H1 (cell line): ENCODE measurements at regions not wholly inside any gene's neighbourhood (a gene's known extent, or its start where the extent isn't known, plus 50 kb on each side); places are given as distances from the start of the nearest gene placed in this dataset.

Experiments
- CTCF ChIA-PET: fragments of 300-600 bp; sonication (Branson Sonifier 250); formaldehyde crosslinking; loops from one replicate; lab custom pipeline; 2021; ENCODE audit not compliant: partially characterized antibody; lab: Charles Lee
- POLR2A ChIA-PET: fragments of 300-600 bp; sonication (Branson Sonifier 250); formaldehyde crosslinking; loops from one replicate; lab custom pipeline; 2021; ENCODE audit warnings: inconsistent platforms; ENCODE audit not compliant: partially characterized antibody; lab: Charles Lee
- DNase-seq, 2 experiments: peaks; one replicate each; pipeline versions ENCODE4 v3.0.0 to v3.0.0-alpha.2; 2010 to 2022; ENCODE audit warnings: low spot score in 2 of 2, low read depth in 1 of 2, mixed read lengths in 1 of 2
- FAIRE-seq: peaks from 2 replicates; lab custom pipeline; 2011; peaks lifted over from hg19 to GRCh38; lab: Jason Lieb, UNC
- H2AFZ ChIP-seq: 2 replicates; pipeline ENCODE4 v1.8.1; 2012; ENCODE audit warnings: low read length, inconsistent platforms
- H2AK5ac ChIP-seq: 2 replicates; pipeline ENCODE4 v1.6.1; 2013; ENCODE audit warnings: low read depth, low read length
- H2BK120ac ChIP-seq: replicated peaks from 2 replicates; pipeline ENCODE3; 2013; ENCODE audit warnings: low read depth, low read length, inconsistent platforms
- H2BK12ac ChIP-seq: 2 replicates; pipeline ENCODE4 v1.6.1; 2013; ENCODE audit warnings: low read depth, low read length
- H2BK15ac ChIP-seq: 2 replicates; pipeline ENCODE4 v1.6.1; 2013; ENCODE audit warnings: low read length
- H2BK20ac ChIP-seq: 2 replicates; pipeline ENCODE4 v1.6.1; 2013; ENCODE audit warnings: low read length
- H2BK5ac ChIP-seq: 2 replicates; pipeline ENCODE4 v1.6.1; 2013; ENCODE audit warnings: low read depth, low read length
- H3K14ac ChIP-seq: 2 replicates; pipeline ENCODE4 v1.6.1; 2013; ENCODE audit warnings: inconsistent platforms; ENCODE audit not compliant: insufficient read length
- H3K18ac ChIP-seq: 2 replicates; pipeline ENCODE4 v1.6.1; 2013; ENCODE audit warnings: low read length; ENCODE audit errors: extremely low read depth
- H3K23ac ChIP-seq: 2 replicates; pipeline ENCODE4 v1.6.1; 2013; ENCODE audit warnings: inconsistent platforms; ENCODE audit not compliant: insufficient read length
- H3K23me2 ChIP-seq: 2 replicates; pipeline ENCODE4 v1.6.1; 2013; ENCODE audit warnings: low read depth, low read length
- H3K27ac ChIP-seq: 2 replicates; pipeline ENCODE4 v1.6.1; 2011; ENCODE audit warnings: low read depth, low read length, inconsistent platforms
- H3K27me3 ChIP-seq, 4 experiments: replicated peaks in 1 of 4; 1 replicate in 1 of 4; 2 replicates in 3 of 4; pipeline versions ENCODE4 v1.6.1 to v1.8.1; 2011 to 2013; ENCODE audit warnings: low read length in 3 of 4, mild to moderate bottlenecking in 3 of 4, inconsistent platforms in 2 of 4, mixed read lengths in 2 of 4, moderate library complexity in 1 of 4; ENCODE audit not compliant: control insufficient read depth in 3 of 4, insufficient read depth in 3 of 4; ENCODE audit errors: extremely low read depth in 1 of 4
- H3K36me3 ChIP-seq, 4 experiments: 2 replicates each; pipeline versions ENCODE4 v1.6.1 to v1.8.1; 2011 to 2013; ENCODE audit warnings: mild to moderate bottlenecking in 4 of 4, low read length in 3 of 4, moderate library complexity in 2 of 4, control low read depth in 1 of 4, inconsistent platforms in 1 of 4; ENCODE audit not compliant: insufficient read depth in 4 of 4, control insufficient read depth in 2 of 4
- H3K4ac ChIP-seq: replicated peaks from 2 replicates; pipeline ENCODE3; 2013; ENCODE audit warnings: low read length, low read depth, mixed read lengths, inconsistent platforms; ENCODE audit not compliant: insufficient read length
- H3K4me1 ChIP-seq, 4 experiments: replicated peaks in 1 of 4; 1 replicate in 1 of 4; 2 replicates in 3 of 4; pipeline versions ENCODE4 v1.6.1 to v1.8.1; 2011 to 2013; ENCODE audit warnings: low read length in 3 of 4, inconsistent platforms in 2 of 4, mixed read lengths in 1 of 4; ENCODE audit not compliant: insufficient read depth in 4 of 4, control insufficient read depth in 3 of 4
- H3K4me2 ChIP-seq, 2 experiments: 2 replicates each; pipeline versions ENCODE4 v1.6.1 to v1.8.1; 2011 to 2013; ENCODE audit warnings: low read depth in 2 of 2, low read length in 2 of 2, control low read depth in 1 of 2, inconsistent platforms in 1 of 2, mild to moderate bottlenecking in 1 of 2; ENCODE audit not compliant: insufficient read depth in 1 of 2
- H3K4me3 ChIP-seq, 4 experiments: fragments of 200-600, 300-600 bp in 1 of 4; sonication (generic), shearing (Covaris generic), sonication (Bioruptor Twin) in 1 of 4; 2 replicates each; pipeline versions ENCODE4 v1.5.1 to v1.8.1; 2011 to 2016; ENCODE audit warnings: low read length in 4 of 4, low read depth in 3 of 4, control low read depth in 2 of 4, inconsistent platforms in 2 of 4, mild to moderate bottlenecking in 2 of 4, mixed read lengths in 1 of 4, moderate library complexity in 1 of 4; ENCODE audit not compliant: insufficient read depth in 2 of 4; ENCODE audit errors: extremely low read depth in 1 of 4
- H3K56ac ChIP-seq: replicated peaks from 2 replicates; pipeline ENCODE3; 2013; ENCODE audit warnings: low read depth, mild to moderate bottlenecking, mixed read lengths, low read length, inconsistent platforms; ENCODE audit not compliant: insufficient read length
- H3K79me1 ChIP-seq: 2 replicates; pipeline ENCODE4 v1.6.1; 2013; ENCODE audit warnings: low read depth, low read length, control low read depth
- H3K79me2 ChIP-seq, 2 experiments: 2 replicates each; pipeline versions ENCODE4 v1.6.1 to v1.8.1; 2012 to 2013; ENCODE audit warnings: low read length in 2 of 2, mild to moderate bottlenecking in 2 of 2, inconsistent platforms in 1 of 2; ENCODE audit not compliant: insufficient read depth in 2 of 2, control insufficient read depth in 1 of 2
- H3K9ac ChIP-seq, 4 experiments: replicated peaks in 1 of 4; 1 replicate in 1 of 4; 2 replicates in 3 of 4; pipeline versions ENCODE4 v1.6.1 to v1.8.1; 2011 to 2013; ENCODE audit warnings: low read depth in 3 of 4, low read length in 3 of 4, control low read depth in 2 of 4, mild to moderate bottlenecking in 2 of 4, moderate library complexity in 2 of 4, inconsistent platforms in 1 of 4; ENCODE audit errors: extremely low read depth in 1 of 4
- H3K9me3 ChIP-seq, 2 experiments: 2 replicates each; pipeline versions ENCODE4 v1.6.1 to v1.8.1; 2012 to 2013; ENCODE audit warnings: mild to moderate bottlenecking in 2 of 2, moderate library complexity in 2 of 2, control low read depth in 1 of 2, inconsistent platforms in 1 of 2, low read depth in 1 of 2, low read length in 1 of 2, mixed read lengths in 1 of 2; ENCODE audit not compliant: insufficient read depth in 2 of 2
- H4K20me1 ChIP-seq, 2 experiments: replicated peaks in 1 of 2; 2 replicates each; pipeline versions ENCODE3 to v1.8.1; 2011 to 2013; ENCODE audit warnings: inconsistent platforms in 2 of 2, low read length in 2 of 2, mild to moderate bottlenecking in 1 of 2; ENCODE audit not compliant: insufficient read depth in 2 of 2, control insufficient read depth in 1 of 2
- H4K5ac ChIP-seq: 2 replicates; pipeline ENCODE4 v1.6.1; 2013; ENCODE audit warnings: low read length, low read depth, mixed read lengths, inconsistent platforms; ENCODE audit not compliant: insufficient read length
- H4K8ac ChIP-seq: 2 replicates; pipeline ENCODE4 v1.8.0; 2013; ENCODE audit warnings: mild to moderate bottlenecking, moderate library complexity, low read length, inconsistent platforms; ENCODE audit not compliant: insufficient read depth; ENCODE audit errors: extremely low read depth
- H4K91ac ChIP-seq: replicated peaks from 2 replicates; pipeline ENCODE3; 2013; ENCODE audit warnings: low read length, mixed read lengths, inconsistent platforms; ENCODE audit not compliant: insufficient read length
- CTCF ChIP-seq, 3 experiments: IDR thresholded peaks; 1 replicate in 2 of 3; 2 replicates in 1 of 3; pipeline versions ENCODE4 v1.5.1 to v1.6.1; 2011; ENCODE audit warnings: low read length in 3 of 3, mild to moderate bottlenecking in 3 of 3, inconsistent platforms in 2 of 3, low read depth in 1 of 3, moderate library complexity in 1 of 3; ENCODE audit not compliant: insufficient read depth in 1 of 3; ENCODE audit errors: control extremely low read depth in 1 of 3
- EGR1 ChIP-seq: IDR thresholded peaks from 2 replicates; pipeline ENCODE4 v1.6.1; 2011; ENCODE audit warnings: low read depth, low read length, borderline replicate concordance
- FOSL1 ChIP-seq: IDR thresholded peaks from 2 replicates; pipeline ENCODE4 v1.6.1; 2011; ENCODE audit warnings: mild to moderate bottlenecking, low read depth, low read length, moderate library complexity; ENCODE audit not compliant: insufficient read depth
- PHF8 ChIP-seq: fragments of 200-600 bp; sonication (generic); conservative IDR thresholded peaks from 2 replicates; pipeline ENCODE4 v1.7.1; 2012; ENCODE audit warnings: low read depth, mild to moderate bottlenecking, inconsistent platforms, low read length, moderate library complexity
- SIX5 ChIP-seq: IDR thresholded peaks from 2 replicates; pipeline ENCODE4 v1.6.1; 2011; ENCODE audit warnings: mild to moderate bottlenecking, low read depth, low read length
- WGBS, 2 experiments: shearing (Covaris generic) in 1 of 2; methylation state at CpG; one replicate each; pipeline versions ENCODE4 v1.1.6 to v1.1.7; 2013 to 2015; ENCODE audit warnings: low lambda C conversion rate in 2 of 2, mixed read lengths in 2 of 2, inconsistent platforms in 1 of 2, low coverage in 1 of 2, missing lambda C conversion rate in 1 of 2; ENCODE audit not compliant: insufficient replicate concordance in 2 of 2, insufficient coverage in 1 of 2, insufficient read length in 1 of 2; ENCODE audit errors: extremely low coverage in 1 of 2, missing lambda C conversion rate in 1 of 2; 5-methylcytosine and 5-hydroxymethylcytosine counted together

- Histone ChIP-seq H3K14ac (no peak overlapping the region), H3K9ac (no peak overlapping the region), H4K8ac (no peak overlapping the region; the same call in 1 of the 2 replicates), H4K91ac (no peak overlapping the region), H3K23ac (no peak overlapping the region), H4K5ac (no peak overlapping the region), H2AFZ (0 out of 2 replicates have a peak overlapping the region, but pooled peaks have one; percentile 64), H3K4ac (no peak overlapping the region), H3K79me2 (no peaks in the 10 kb centered on the region), H2BK12ac (no peak overlapping the region), H2BK5ac (no peak overlapping the region), H3K79me1 (no peaks in the 10 kb centered on the region), H3K4me1 (peaks cover 0 to 9% (median 4%) of the 10 kb centered on the region in 4 experiments; a peak in 4 of 7 replicates), H3K27ac (no peak overlapping the region), H3K9me3 (no peaks in the 10 kb centered on the region), H3K4me3 (no peak overlapping the region), H3K27me3 (no peaks in the 10 kb centered on the region; a peak in 1 of 7 replicates), H2BK20ac (no peak overlapping the region), H3K56ac (no peak overlapping the region), H3K4me2 (no peak overlapping the region), H2BK15ac (no peak overlapping the region), H2AK5ac (no peak overlapping the region), H4K20me1 (no peaks in the 10 kb centered on the region), H3K36me3 (no peaks in the 10 kb centered on the region), H2BK120ac (no peak overlapping the region), H3K18ac (no peak overlapping the region; the same call in 1 of the 2 replicates), H3K23me2 (no peaks in the 10 kb centered on the region)
- no peak for FAIRE-seq
- TF ChIP-seq FOSL1 = no peak
- no peak for TF ChIP-seq PHF8
- no peak for TF ChIP-seq EGR1
- TF ChIP-seq SIX5 = no peak
- TF ChIP-seq CTCF (IDR thresholded peaks at IDR 0.05; ENCODE audit: control extremely low read depth in 1 of 3, insufficient read depth in 1 of 3, low read depth in 1 of 3, low read length in 3 of 3) = no peak
- WGBS, 2 experiments = 94% methylated on average over 12 of the region's 16 CpGs; no CpG with 5 or more reads in 1 of the 2 experiments
- DNase-seq = no peak
- ChIA-PET CTCF (interaction anchor here (0.6 to 1.3 kb wide), 2 partner anchors 119 to 982 kb away, joined by 3 read pairs; no protein-coding TSS in a partner anchor), POLR2A (interaction anchor here (0.9 kb wide), 1 partner anchor 7 kb away, joined by 3 read pairs; no protein-coding TSS in a partner anchor)
These were observed 303.3 kb downstream of the IRF8 start for GRCh38 chr16:86202267-86202666.
